Mesodermal cell (in vitro differentiated cells): ENCODE measurements at regions not wholly inside any gene's neighbourhood (a gene's known extent, or its start where the extent isn't known, plus 50 kb on each side); places are given as distances from the start of the nearest gene placed in this dataset.

Source experiments
- H3K27ac ChIP-seq: 2 replicates; pipeline ENCODE4 v1.7.0; 2013; ENCODE audit warnings: mild to moderate bottlenecking, low read depth, low read length, moderate library complexity; ENCODE audit not compliant: severe bottlenecking
- H3K36me3 ChIP-seq: 2 replicates; pipeline ENCODE4 v1.7.1; 2013; ENCODE audit warnings: mild to moderate bottlenecking, low read length, moderate library complexity; ENCODE audit not compliant: control insufficient read depth, insufficient read depth
- H3K4me1 ChIP-seq: one replicate; pipeline ENCODE4 v1.7.1; 2013; ENCODE audit warnings: mild to moderate bottlenecking, low read length; ENCODE audit not compliant: insufficient read depth, control insufficient read depth, poor library complexity, severe bottlenecking
- H3K4me3 ChIP-seq: 2 replicates; pipeline ENCODE4 v1.7.0; 2013; ENCODE audit warnings: low read length, control low read depth, mild to moderate bottlenecking; ENCODE audit not compliant: insufficient read depth, poor library complexity, severe bottlenecking; ENCODE audit errors: extremely low read depth
- H3K9me3 ChIP-seq: 2 replicates; pipeline ENCODE4 v1.7.1; 2013; ENCODE audit warnings: mild to moderate bottlenecking, low read length, moderate library complexity; ENCODE audit not compliant: control insufficient read depth
- WGBS, 2 experiments: methylation state at CpG; one replicate each; pipeline ENCODE4 v1.1.5; 2013; ENCODE audit warnings: missing lambda C conversion rate in 2 of 2; ENCODE audit not compliant: insufficient coverage in 2 of 2; 5-methylcytosine and 5-hydroxymethylcytosine counted together

- no peaks in the 10 kb centered on the region for H3K9me3 ChIP-seq
- 80 to 100% methylated on average over 2 of the region's 3 CpGs for WGBS, 2 experiments
- no peak overlapping the region for H3K4me3 ChIP-seq
- no peaks in the 10 kb centered on the region for H3K36me3 ChIP-seq
- no peak overlapping the region for H3K27ac ChIP-seq
- H3K4me1 ChIP-seq: peaks cover 2% of the 10 kb centered on the region
Observed at GRCh38 chr5:113939988-113940387, 421.9 kb upstream of the KCNN2 start.

- no peak overlapping the region for H3K4me3 ChIP-seq
- H3K9me3 ChIP-seq: no peaks in the 10 kb centered on the region
- no peaks in the 10 kb centered on the region for H3K4me1 ChIP-seq
- no peak overlapping the region for H3K27ac ChIP-seq
- H3K36me3 ChIP-seq: no peaks in the 10 kb centered on the region
- 78 to 100% methylated on average over 1 of the region's 2 CpGs for WGBS, 2 experiments
Observed at GRCh38 chr5:113950186-113950585, 411.7 kb upstream of the KCNN2 start.

DNA sequence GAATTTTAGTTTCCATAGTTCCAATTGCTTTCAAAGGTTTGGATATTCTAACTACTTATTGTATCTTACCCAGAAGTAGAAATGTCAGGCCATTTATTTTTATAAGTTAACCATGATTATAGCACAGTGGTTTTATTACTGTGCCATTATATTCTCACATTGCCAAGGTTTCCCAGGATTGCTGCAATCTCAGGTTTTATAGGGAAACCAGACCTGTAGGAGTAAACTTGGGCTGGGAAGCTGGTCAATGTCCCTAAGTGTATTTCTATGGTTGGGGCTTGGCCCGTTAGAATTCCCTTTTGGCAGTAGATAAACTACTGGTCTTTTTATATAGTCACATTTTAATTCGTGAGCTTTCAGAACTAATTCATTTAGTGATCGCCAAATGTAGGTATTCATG lies 396.6 kb upstream of the KCNN2 start:
- H3K9me3 ChIP-seq: no peaks in the 10 kb centered on the region
- no peak overlapping the region for H3K4me3 ChIP-seq
- no peaks in the 10 kb centered on the region for H3K4me1 ChIP-seq
- no peak overlapping the region for H3K27ac ChIP-seq
- H3K36me3 ChIP-seq: no peaks in the 10 kb centered on the region
- WGBS, 2 experiments: no CpG with 5 or more reads among the region's 3 CpGs

DNA sequence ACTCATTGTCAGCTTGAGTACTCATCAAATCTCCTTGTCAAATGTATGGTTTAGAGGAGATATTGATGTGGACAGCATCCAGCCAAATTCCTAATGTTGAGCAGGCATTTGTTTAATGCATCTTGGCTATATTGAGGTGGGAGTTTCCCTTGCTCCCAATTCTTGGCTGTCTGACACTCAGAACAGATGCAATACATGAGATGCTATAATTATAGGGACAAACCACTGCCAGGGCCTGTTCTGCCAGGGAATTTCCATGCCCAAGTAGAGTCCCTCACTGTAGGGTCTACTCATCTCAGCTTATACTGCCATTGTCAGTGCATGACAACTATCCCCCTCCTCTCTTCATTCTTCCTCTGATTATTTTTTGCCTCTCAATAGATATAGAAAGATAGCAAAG lies 392.0 kb upstream of the KCNN2 start:
- no peaks in the 10 kb centered on the region for H3K4me1 ChIP-seq
- H3K4me3 ChIP-seq: no peak overlapping the region
- H3K27ac ChIP-seq: no peak overlapping the region
- no peaks in the 10 kb centered on the region for H3K9me3 ChIP-seq
- no peaks in the 10 kb centered on the region for H3K36me3 ChIP-seq

- Histone ChIP-seq H3K9me3 (no peaks in the 10 kb centered on the region), H3K4me1 (no peaks in the 10 kb centered on the region), H3K4me3 (no peak overlapping the region), H3K27ac (no peak overlapping the region), H3K36me3 (no peaks in the 10 kb centered on the region)
- 100% methylated on average over 1 of the region's 1 CpG; no CpG with 5 or more reads in 1 of the 2 experiments for WGBS, 2 experiments
Observed at GRCh38 chr5:113971454-113971853, 390.4 kb upstream of the KCNN2 start.

- H3K36me3 ChIP-seq: no peaks in the 10 kb centered on the region
- H3K4me1 ChIP-seq: no peaks in the 10 kb centered on the region
- no peak overlapping the region for H3K4me3 ChIP-seq
- no peak overlapping the region for H3K27ac ChIP-seq
- H3K9me3 ChIP-seq: no peaks in the 10 kb centered on the region
- no CpG with 5 or more reads among the region's 1 CpG for WGBS, 2 experiments
Observed at GRCh38 chr5:113974976-113975375, 386.9 kb upstream of the KCNN2 start.

GRCh38 chr5:113984928-113985327 lies 376.9 kb upstream of the KCNN2 start:
- Histone ChIP-seq H3K4me1 (no peaks in the 10 kb centered on the region), H3K9me3 (no peaks in the 10 kb centered on the region), H3K4me3 (no peak overlapping the region), H3K36me3 (no peaks in the 10 kb centered on the region), H3K27ac (no peak overlapping the region)
- 86 to 95% methylated on average over 1 to 2 of the region's 2 CpGs for WGBS, 2 experiments

GRCh38 chr5:113985505-113985904 lies 376.4 kb upstream of the KCNN2 start:
- Histone ChIP-seq H3K4me1 (no peaks in the 10 kb centered on the region), H3K27ac (no peak overlapping the region), H3K4me3 (no peak overlapping the region), H3K36me3 (no peaks in the 10 kb centered on the region), H3K9me3 (no peaks in the 10 kb centered on the region)
- 100% methylated on average over 1 of the region's 4 CpGs; no CpG with 5 or more reads in 1 of the 2 experiments for WGBS, 2 experiments

- H3K4me1 ChIP-seq: no peaks in the 10 kb centered on the region
- WGBS, 2 experiments: 80 to 92% methylated on average over 1 to 4 of the region's 6 CpGs
- no peak overlapping the region for H3K27ac ChIP-seq
- no peaks in the 10 kb centered on the region for H3K9me3 ChIP-seq
- H3K36me3 ChIP-seq: no peaks in the 10 kb centered on the region
- no peak overlapping the region for H3K4me3 ChIP-seq
Observed at GRCh38 chr5:113989278-113989912, 372.5 kb upstream of the KCNN2 start.

GRCh38 chr5:113989913-113990305 lies 372.0 kb upstream of the KCNN2 start:
- no peak overlapping the region for H3K27ac ChIP-seq
- H3K4me1 ChIP-seq: no peaks in the 10 kb centered on the region
- H3K4me3 ChIP-seq: no peak overlapping the region
- H3K36me3 ChIP-seq: no peaks in the 10 kb centered on the region
- H3K9me3 ChIP-seq: no peaks in the 10 kb centered on the region

DNA sequence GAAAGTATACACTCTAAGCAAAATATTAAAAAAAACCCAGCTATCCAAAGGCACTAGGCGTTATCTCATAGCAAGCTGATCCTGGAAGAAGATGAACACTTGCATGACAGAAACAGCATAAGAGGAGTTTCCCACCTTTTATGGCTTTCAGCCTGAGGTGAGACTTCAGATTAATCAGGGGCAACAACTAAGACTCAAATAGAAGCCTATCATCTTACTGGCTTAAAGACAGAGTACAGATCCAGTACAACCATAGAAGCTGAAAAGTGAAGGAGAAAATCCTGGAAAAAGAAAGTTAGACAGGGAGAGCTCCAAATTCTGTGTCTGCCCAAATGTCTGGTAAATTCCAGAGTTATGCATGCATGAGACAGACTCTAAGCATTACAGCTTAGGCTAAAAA lies 360.8 kb upstream of the KCNN2 start:
- 78 to 80% methylated on average over 1 of the region's 1 CpG for WGBS, 2 experiments
- H3K4me1 ChIP-seq: no peaks in the 10 kb centered on the region

More for the DNA sequence above, 360.8 kb upstream of the KCNN2 start:
- H3K36me3 ChIP-seq: no peaks in the 10 kb centered on the region
- no peak overlapping the region for H3K4me3 ChIP-seq
- no peak overlapping the region for H3K27ac ChIP-seq
- H3K9me3 ChIP-seq: no peaks in the 10 kb centered on the region
